ENCODE measurements at regions not wholly inside any gene's neighbourhood (a gene's known extent, or its start where the extent isn't known, plus 50 kb on each side); places are given as distances from the start of the nearest gene placed in this dataset.
A peak's percentile ranks its signal among the peaks of the same experiment; 100 is the strongest.

GRCh38 chr15:96687388-96688107 lies 357.0 kb downstream of the NR2F2 start:
- no peak for DNase-seq

GRCh38 chr15:96690733-96691132 lies 360.2 kb downstream of the NR2F2 start:
- DNase-seq = no peak

GRCh38 chr15:96692826-96693225 lies 362.3 kb downstream of the NR2F2 start:
- no peak for DNase-seq

- no peak for DNase-seq
These were observed 363.0 kb downstream of the NR2F2 start for GRCh38 chr15:96693515-96693914.

GRCh38 chr15:96693990-96694517 lies 363.6 kb downstream of the NR2F2 start:
- DNase-seq = no peak

- no peak for DNase-seq
These were observed 364.9 kb downstream of the NR2F2 start for GRCh38 chr15:96695426-96695825.

GRCh38 chr15:96699871-96700401 lies 369.4 kb downstream of the NR2F2 start:
- DNase-seq = no peak

GRCh38 chr15:96700555-96700954 lies 370.1 kb downstream of the NR2F2 start:
- no peak for DNase-seq

- DNase-seq = no peak
These were observed 370.9 kb downstream of the NR2F2 start for GRCh38 chr15:96701443-96701842.

GRCh38 chr15:96701877-96702276 lies 371.4 kb downstream of the NR2F2 start:
- no peak for DNase-seq

GRCh38 chr15:96702589-96702988 lies 372.1 kb downstream of the NR2F2 start:
- DNase-seq = no peak

- DNase-seq = no peak
These were observed 372.6 kb downstream of the NR2F2 start for GRCh38 chr15:96703091-96703490.

GRCh38 chr15:96703794-96704550 lies 373.5 kb downstream of the NR2F2 start:
- no peak for DNase-seq

GRCh38 chr15:96716075-96716474 lies 385.6 kb downstream of the NR2F2 start:
- no peak for DNase-seq

- no peak for DNase-seq
These were observed 386.0 kb downstream of the NR2F2 start for GRCh38 chr15:96716478-96716877.

- peak; percentile 59 to 74 for DNase-seq
These were observed 389.8 kb downstream of the NR2F2 start for GRCh38 chr15:96720251-96720650.

- DNase-seq = peak in 1 of 2 donors; percentile 10
These were observed 390.2 kb downstream of the NR2F2 start for GRCh38 chr15:96720656-96721055.

- DNase-seq = peak; percentile 18 to 38
These were observed 398.1 kb downstream of the NR2F2 start for GRCh38 chr15:96728591-96728990.

GRCh38 chr15:96732704-96733103 lies 402.2 kb downstream of the NR2F2 start:
- DNase-seq = no peak

GRCh38 chr15:96733721-96734120 lies 403.2 kb downstream of the NR2F2 start:
- no peak for DNase-seq

- DNase-seq = no peak
These were observed 405.2 kb downstream of the NR2F2 start for GRCh38 chr15:96735632-96736240.

GRCh38 chr15:96736384-96736783 lies 405.9 kb downstream of the NR2F2 start:
- no peak for DNase-seq

- DNase-seq = peak; percentile 4 to 50
These were observed 406.9 kb downstream of the NR2F2 start for GRCh38 chr15:96737408-96737807.

Data from inflammatory macrophage (primary cell).